ENCODE measurements at regions not wholly inside any gene's neighbourhood (a gene's known extent, or its start where the extent isn't known, plus 50 kb on each side); places are given as distances from the start of the nearest gene placed in this dataset.
A peak's percentile ranks its signal among the peaks of the same experiment; 100 is the strongest.

GRCh38 chrX:114087543-114087942, 496.3 kb upstream of the HTR2C start:
- H3K4me3 ChIP-seq (ENCODE audit: low read depth, low read length, poor library complexity, severe bottlenecking) = no peak overlapping the region
- ChIA-PET CTCF (ENCODE audit: unreplicated experiment) (no interaction called here), POLR2A (no interaction called here)
- H3K9me3 ChIP-seq (ENCODE audit: low read length) = no peaks in the 10 kb centered on the region
- no TSS peak for BruUV-seq (replicated peaks)
- intact Hi-C loops (cut with micrococcal nuclease; ENCODE audit: unreplicated experiment) = no loop called here
- H3K27ac ChIP-seq (ENCODE audit: low read depth, low read length, poor library complexity, severe bottlenecking) = no peak overlapping the region
- H3K79me2 ChIP-seq (ENCODE audit: insufficient read depth, low read depth, low read length) = no peaks in the 10 kb centered on the region
- H2AFZ ChIP-seq (ENCODE audit: low read length) = no peak overlapping the region
- H3K4me1 ChIP-seq (ENCODE audit: insufficient read depth, low read length, poor library complexity, severe bottlenecking) = no peaks in the 10 kb centered on the region
- no peak for DNase-seq (ENCODE audit: low spot score)
- no peaks in the 10 kb centered on the region for H3K9me2 ChIP-seq (ENCODE audit: insufficient read depth, low read length)
- TF ChIP-seq EZH2phosphoT487 (IDR thresholded peaks at IDR 0.05; ENCODE audit: borderline replicate concordance, low read depth, low read length) = no peak
- no peak for TF ChIP-seq CTCF (conservative IDR thresholded peaks at IDR 0.05; ENCODE audit: low read length)
- no peaks in the 10 kb centered on the region for H4K20me1 ChIP-seq (ENCODE audit: insufficient read depth, low read length)
- no peak overlapping the region for H3K4me2 ChIP-seq (ENCODE audit: low read length)
- no peaks in the 10 kb centered on the region for H3K36me3 ChIP-seq (ENCODE audit: insufficient read depth, low read length)

GRCh38 chrX:114077773-114078172, 506.1 kb upstream of the HTR2C start:
- Histone ChIP-seq H3K79me2 (ENCODE audit: insufficient read depth, low read depth, low read length) (no peaks in the 10 kb centered on the region), H3K36me3 (ENCODE audit: insufficient read depth, low read length) (no peaks in the 10 kb centered on the region), H3K4me3 (ENCODE audit: low read depth, low read length, poor library complexity, severe bottlenecking) (no peak overlapping the region), H2AFZ (ENCODE audit: low read length) (no peak overlapping the region), H4K20me1 (ENCODE audit: insufficient read depth, low read length) (no peaks in the 10 kb centered on the region), H3K27ac (ENCODE audit: low read depth, low read length, poor library complexity, severe bottlenecking) (no peak overlapping the region), H3K4me2 (ENCODE audit: low read length) (no peak overlapping the region), H3K9me3 (ENCODE audit: low read length) (no peaks in the 10 kb centered on the region), H3K4me1 (ENCODE audit: insufficient read depth, low read length, poor library complexity, severe bottlenecking) (no peaks in the 10 kb centered on the region), H3K9me2 (ENCODE audit: insufficient read depth, low read length) (no peaks in the 10 kb centered on the region)
- TF ChIP-seq EZH2phosphoT487 (IDR thresholded peaks at IDR 0.05; ENCODE audit: borderline replicate concordance, low read depth, low read length) (no peak), CTCF (conservative IDR thresholded peaks at IDR 0.05; ENCODE audit: low read length) (no peak)
- intact Hi-C loops (cut with micrococcal nuclease; ENCODE audit: unreplicated experiment) = no loop called here
- no TSS peak for BruUV-seq (replicated peaks)
- no peak for DNase-seq (ENCODE audit: low spot score)
- ChIA-PET CTCF (ENCODE audit: unreplicated experiment) (no interaction called here), POLR2A (no interaction called here)

- POLR2A ChIA-PET = interaction anchor here (0.7 kb wide), 1 partner anchor 19 kb away, joined by 4 read pairs; no protein-coding TSS in a partner anchor
- H4K20me1 ChIP-seq (ENCODE audit: insufficient read depth, low read length) = no peaks in the 10 kb centered on the region
- H2AFZ ChIP-seq (ENCODE audit: low read length) = no peak overlapping the region
- no TSS peak for BruUV-seq (replicated peaks)
- no peaks in the 10 kb centered on the region for H3K9me3 ChIP-seq (ENCODE audit: low read length)
- CTCF ChIA-PET (ENCODE audit: unreplicated experiment) = no interaction called here
- no peak overlapping the region for H3K4me3 ChIP-seq (ENCODE audit: low read depth, low read length, poor library complexity, severe bottlenecking)
- no peaks in the 10 kb centered on the region for H3K79me2 ChIP-seq (ENCODE audit: insufficient read depth, low read depth, low read length)
- H3K9me2 ChIP-seq (ENCODE audit: insufficient read depth, low read length) = no peaks in the 10 kb centered on the region
- no peak for DNase-seq (ENCODE audit: low spot score)
- no peak overlapping the region for H3K27ac ChIP-seq (ENCODE audit: low read depth, low read length, poor library complexity, severe bottlenecking)
- TF ChIP-seq CTCF (conservative IDR thresholded peaks at IDR 0.05; ENCODE audit: low read length) (peak; percentile 73), EZH2phosphoT487 (IDR thresholded peaks at IDR 0.05; ENCODE audit: borderline replicate concordance, low read depth, low read length) (no peak)
- H3K36me3 ChIP-seq (ENCODE audit: insufficient read depth, low read length) = no peaks in the 10 kb centered on the region
- no peaks in the 10 kb centered on the region for H3K4me1 ChIP-seq (ENCODE audit: insufficient read depth, low read length, poor library complexity, severe bottlenecking)
- H3K4me2 ChIP-seq (ENCODE audit: low read length) = no peak overlapping the region
- intact Hi-C loops (cut with micrococcal nuclease; ENCODE audit: unreplicated experiment) = loop anchor here (2.0 kb wide), 1 partner anchor 146 kb away; no protein-coding TSS in a partner anchor
Observed at GRCh38 chrX:114075073-114075673, 508.7 kb upstream of the HTR2C start.

Measured in OCI-LY7 (cell line).